Hepatocyte (in vitro differentiated cells): ENCODE measurements at regions not wholly inside any gene's neighbourhood (a gene's known extent, or its start where the extent isn't known, plus 50 kb on each side); places are given as distances from the start of the nearest gene placed in this dataset.

Source experiments
- DNase-seq: peaks from one replicate; pipeline ENCODE4 v3.0.0-alpha.2; 2016; ENCODE audit warnings: low spot score
- H2AFZ ChIP-seq: fragments of 200-600 bp; sonication (generic); 2 replicates; pipeline ENCODE4 v1.6.0; 2016; ENCODE audit warnings: antibody characterized with exemption, mild to moderate bottlenecking
- H3K27ac ChIP-seq: fragments of 200-600 bp; sonication (generic); 2 replicates; pipeline ENCODE4 v1.5.1; 2016; ENCODE audit warnings: mild to moderate bottlenecking
- H3K27me3 ChIP-seq: fragments of 200-600 bp; sonication (generic); 2 replicates; pipeline ENCODE4 v1.6.1; 2016
- H3K36me3 ChIP-seq: fragments of 200-600 bp; sonication (generic); replicated peaks from 2 replicates; pipeline ENCODE4 v1.5.1; 2016; ENCODE audit warnings: low read depth; ENCODE audit not compliant: insufficient read depth
- H3K4me1 ChIP-seq: fragments of 200-600 bp; sonication (generic); 2 replicates; pipeline ENCODE4 v1.5.1; 2016; ENCODE audit warnings: mild to moderate bottlenecking, moderate library complexity; ENCODE audit not compliant: insufficient read depth
- H3K4me2 ChIP-seq: fragments of 200-600 bp; sonication (generic); 2 replicates; pipeline ENCODE4 v1.6.0; 2016
- H3K4me3 ChIP-seq: fragments of 200-600 bp; sonication (generic); 2 replicates; pipeline ENCODE4 v1.5.1; 2016; ENCODE audit warnings: mild to moderate bottlenecking
- H3K79me2 ChIP-seq: fragments of 200-600 bp; sonication (generic); 2 replicates; pipeline ENCODE4 v1.6.0; 2017; ENCODE audit warnings: mild to moderate bottlenecking
- H3K9me2 ChIP-seq: fragments of 200-600 bp; sonication (generic); replicated peaks from 2 replicates; pipeline ENCODE4 v1.6.0; 2017; ENCODE audit warnings: mild to moderate bottlenecking; ENCODE audit not compliant: insufficient read depth
- H3K9me3 ChIP-seq: fragments of 200-600 bp; sonication (generic); 2 replicates; pipeline ENCODE4 v1.5.1; 2016; ENCODE audit warnings: low read depth, mild to moderate bottlenecking
- H4K20me1 ChIP-seq: fragments of 200-600 bp; sonication (generic); 2 replicates; pipeline ENCODE4 v1.6.0; 2016; ENCODE audit warnings: mild to moderate bottlenecking; ENCODE audit not compliant: insufficient read depth, poor library complexity, severe bottlenecking
- CTCF ChIP-seq: fragments of 200-600 bp; sonication (generic); IDR thresholded peaks from 2 replicates; pipeline ENCODE4 v1.5.1; 2016; ENCODE audit warnings: antibody characterized with exemption, mild to moderate bottlenecking; ENCODE audit not compliant: poor library complexity
- EZH2 ChIP-seq: fragments of 200-600 bp; sonication (generic); IDR thresholded peaks from 2 replicates; pipeline ENCODE4 v1.6.1; 2016; ENCODE audit warnings: antibody characterized with exemption, mild to moderate bottlenecking, borderline replicate concordance
- EZH2phosphoT487 ChIP-seq: fragments of 200-600 bp; sonication (generic); IDR thresholded peaks from one replicate; pipeline ENCODE4 v1.6.1; 2018; ENCODE audit warnings: antibody characterized with exemption, mild to moderate bottlenecking, low read depth, moderate library complexity; ENCODE audit not compliant: unreplicated experiment, severe bottlenecking
- WGBS: methylation state at CpG from one replicate; pipeline ENCODE4 v1.1.6; 2016; ENCODE audit warnings: low lambda C conversion rate; ENCODE audit errors: missing lambda C conversion rate; 5-methylcytosine and 5-hydroxymethylcytosine counted together

GRCh38 chr1:75067975-75068374 is 66.2 kb upstream of the LHX8 start:
- no peak overlapping the region for H3K4me2 ChIP-seq
- H3K4me1 ChIP-seq: no peaks in the 10 kb centered on the region
- TF ChIP-seq EZH2 (no peak), EZH2phosphoT487 (no peak), CTCF (no peak)
- H2AFZ ChIP-seq: no peak overlapping the region
- H4K20me1 ChIP-seq: no peaks in the 10 kb centered on the region
- no peak overlapping the region for H3K4me3 ChIP-seq
- H3K27me3 ChIP-seq: no peaks in the 10 kb centered on the region
- H3K9me2 ChIP-seq: no peaks in the 10 kb centered on the region
- H3K79me2 ChIP-seq: no peaks in the 10 kb centered on the region
- H3K9me3 ChIP-seq: no peaks in the 10 kb centered on the region
- H3K27ac ChIP-seq: no peak overlapping the region
- H3K36me3 ChIP-seq: no peaks in the 10 kb centered on the region
- 76% methylated on average over 1 of the region's 1 CpG for WGBS
- no peak for DNase-seq

- no peak overlapping the region for H3K27ac ChIP-seq
- H4K20me1 ChIP-seq: no peaks in the 10 kb centered on the region
- no peaks in the 10 kb centered on the region for H3K27me3 ChIP-seq
- 12% methylated on average over 4 of the region's 4 CpGs for WGBS
- TF ChIP-seq EZH2: no peak
- no peak overlapping the region for H3K4me3 ChIP-seq
- H3K79me2 ChIP-seq: no peaks in the 10 kb centered on the region
- peaks cover 5% of the 10 kb centered on the region for H3K4me1 ChIP-seq
- peak overlapping the region; percentile 9 for H2AFZ ChIP-seq
- no peaks in the 10 kb centered on the region for H3K36me3 ChIP-seq
- no peak for DNase-seq
- no peaks in the 10 kb centered on the region for H3K9me3 ChIP-seq
- H3K4me2 ChIP-seq: no peak overlapping the region
- H3K9me2 ChIP-seq: no peaks in the 10 kb centered on the region
These were observed 59.3 kb upstream of the LHX8 start for GRCh38 chr1:75074831-75075395.

GRCh38 chr1:75079538-75080290 is 54.5 kb upstream of the LHX8 start:
- H3K36me3 ChIP-seq: no peaks in the 10 kb centered on the region
- no peaks in the 10 kb centered on the region for H3K9me3 ChIP-seq
- no peak for TF ChIP-seq EZH2
- no peak for TF ChIP-seq CTCF
- no peak for TF ChIP-seq EZH2phosphoT487
- H3K4me1 ChIP-seq: peaks cover 5% of the 10 kb centered on the region
- H3K4me2 ChIP-seq: peak overlapping the region; percentile 11
- peak; percentile 6 for DNase-seq
- H3K9me2 ChIP-seq: no peaks in the 10 kb centered on the region
- H3K27me3 ChIP-seq: no peaks in the 10 kb centered on the region
- no peak overlapping the region for H2AFZ ChIP-seq
- no peaks in the 10 kb centered on the region for H4K20me1 ChIP-seq
- no peak overlapping the region for H3K4me3 ChIP-seq
- no peak overlapping the region for H3K27ac ChIP-seq
- H3K79me2 ChIP-seq: no peaks in the 10 kb centered on the region
- WGBS: 46% methylated on average over 4 of the region's 4 CpGs

- TF ChIP-seq CTCF (no peak), EZH2 (no peak), EZH2phosphoT487 (no peak)
- no peaks in the 10 kb centered on the region for H3K79me2 ChIP-seq
- H3K9me3 ChIP-seq: no peaks in the 10 kb centered on the region
- H2AFZ ChIP-seq: no peak overlapping the region
- no peaks in the 10 kb centered on the region for H4K20me1 ChIP-seq
- no peak overlapping the region for H3K4me2 ChIP-seq
- no peaks in the 10 kb centered on the region for H3K9me2 ChIP-seq
- no peak overlapping the region for H3K27ac ChIP-seq
- H3K4me3 ChIP-seq: no peak overlapping the region
- no peak for DNase-seq
- no peaks in the 10 kb centered on the region for H3K36me3 ChIP-seq
- 48% methylated on average over 1 of the region's 1 CpG for WGBS
- H3K27me3 ChIP-seq: no peaks in the 10 kb centered on the region
- peaks cover 5% of the 10 kb centered on the region for H3K4me1 ChIP-seq
These were observed 51.0 kb upstream of the LHX8 start for GRCh38 chr1:75083223-75083622.
